ENCODE measurements at regions not wholly inside any gene's neighbourhood (a gene's known extent, or its start where the extent isn't known, plus 50 kb on each side); places are given as distances from the start of the nearest gene placed in this dataset.
A peak's percentile ranks its signal among the peaks of the same experiment; 100 is the strongest.

DNA sequence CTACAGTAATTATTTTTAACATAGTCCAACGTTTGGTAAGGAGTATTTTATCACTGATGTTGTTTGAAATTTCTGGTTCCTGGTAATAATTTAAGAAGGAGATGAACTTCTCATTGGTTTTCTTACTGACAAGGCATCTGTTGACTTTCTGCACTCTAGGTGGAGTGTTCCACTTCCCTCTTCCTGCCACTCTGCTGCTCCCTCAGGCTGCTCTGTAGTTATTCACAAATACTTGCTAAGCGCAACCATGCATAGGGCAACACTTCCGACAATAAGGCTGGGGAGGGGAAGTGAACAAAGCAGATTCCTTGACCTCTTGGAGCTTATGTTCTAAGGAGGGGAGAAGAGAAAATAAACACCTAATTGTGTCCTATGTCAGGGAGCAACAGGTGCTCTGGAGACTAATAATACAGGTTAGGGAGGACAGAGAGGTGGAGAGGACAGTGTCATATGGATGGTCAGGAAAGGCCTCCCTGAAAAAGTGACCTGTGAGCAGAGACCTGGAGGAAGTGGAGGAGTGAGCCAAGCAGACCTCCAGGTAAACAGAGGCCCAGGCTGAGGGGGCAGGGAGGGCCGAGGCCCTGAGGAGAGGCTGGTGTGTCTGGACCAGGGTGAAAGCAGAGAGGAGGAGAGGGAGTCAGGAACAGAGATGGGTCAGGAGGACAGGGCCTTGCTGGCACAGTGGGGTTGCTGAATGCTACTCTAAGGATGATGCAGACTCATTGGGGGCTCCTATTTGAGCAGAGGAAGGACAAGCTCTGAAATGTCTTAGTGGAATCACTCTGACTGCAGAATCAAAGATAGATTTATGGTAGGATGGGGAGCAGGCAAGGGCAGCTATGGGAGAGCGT is 134.8 kb upstream of the SLC24A3 start:
- DNase-seq (ENCODE audit: low spot score), result no peak

DNA sequence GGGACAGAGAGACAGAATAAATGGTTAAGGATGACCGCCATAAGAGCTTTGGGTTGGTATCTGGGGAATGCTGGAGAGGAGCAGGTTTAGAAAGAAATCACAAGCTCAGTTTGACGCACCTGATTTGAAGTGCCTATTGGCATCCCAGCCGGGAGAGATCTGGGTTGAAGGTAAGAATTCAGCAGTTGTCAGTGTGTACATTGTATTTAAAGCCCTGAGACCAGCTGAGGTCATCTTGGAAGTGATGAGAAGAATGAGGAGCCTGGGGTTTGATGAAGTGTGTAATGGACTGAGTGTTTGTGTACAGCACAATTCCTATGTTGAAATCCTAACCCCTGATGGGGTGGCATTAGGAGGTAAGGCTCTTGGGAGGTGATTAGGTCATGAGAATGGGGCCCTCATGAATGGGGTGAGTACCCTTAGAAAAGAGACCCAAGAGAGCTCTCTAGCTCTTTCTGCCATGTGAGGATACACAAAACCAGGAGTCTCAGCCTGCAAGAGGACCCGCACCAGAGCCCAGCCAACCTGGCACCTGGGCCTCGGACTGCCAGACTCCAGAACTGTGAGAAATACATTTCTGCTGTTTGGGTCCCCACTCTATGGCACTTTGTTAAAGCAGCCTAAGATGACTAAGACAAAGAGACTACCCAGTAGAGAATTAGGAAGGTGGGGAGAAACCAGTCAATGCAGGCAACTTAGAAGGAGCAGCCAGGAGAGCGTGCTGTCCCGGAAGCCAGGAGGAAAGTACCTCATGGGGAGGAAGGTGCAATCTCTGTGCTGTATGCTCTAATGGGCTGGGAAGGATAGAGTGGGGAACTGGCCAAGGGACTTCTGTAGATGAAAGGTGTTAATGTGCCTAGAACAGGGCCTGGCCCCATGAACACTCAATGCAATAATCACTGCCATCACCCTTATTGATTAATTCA is 133.7 kb upstream of the SLC24A3 start:
- no peak for DNase-seq (ENCODE audit: low spot score)

DNA sequence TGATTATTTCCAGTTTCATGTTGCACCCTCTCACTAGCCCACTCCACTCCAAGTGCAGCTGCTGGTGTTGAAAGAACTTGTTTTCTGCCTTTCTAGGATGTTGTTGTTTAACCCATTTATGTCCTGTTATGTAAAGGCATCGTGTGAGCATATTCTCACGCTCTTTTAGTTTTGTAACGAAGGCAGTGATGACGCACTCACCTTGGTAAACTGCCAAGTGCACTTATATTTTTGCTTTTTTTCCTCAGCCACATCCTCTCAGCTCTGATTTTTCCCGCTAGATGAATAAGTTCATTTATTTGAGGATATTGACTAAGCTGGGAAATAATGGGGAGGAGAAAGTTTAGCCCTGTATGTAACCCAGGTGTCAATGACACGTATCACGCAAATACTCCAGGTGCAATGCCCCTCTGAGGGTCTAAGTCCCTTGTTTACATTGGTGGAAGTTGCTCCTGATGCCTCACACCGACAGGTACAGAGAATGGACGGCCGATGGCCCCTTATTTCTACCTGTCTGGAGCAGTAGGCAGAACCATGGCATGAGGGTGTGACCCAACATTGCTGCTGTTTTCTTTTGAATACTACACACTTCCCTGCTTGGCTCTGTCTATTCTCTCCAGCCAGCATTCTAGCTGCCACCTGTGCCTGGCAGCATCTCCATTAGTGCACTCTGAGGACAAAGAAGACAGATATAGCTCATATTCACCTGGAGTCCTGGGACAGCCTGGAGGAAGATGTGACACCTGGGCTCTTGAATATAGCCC is 132.7 kb upstream of the SLC24A3 start:
- DNase-seq (ENCODE audit: low spot score), result no peak

DNA sequence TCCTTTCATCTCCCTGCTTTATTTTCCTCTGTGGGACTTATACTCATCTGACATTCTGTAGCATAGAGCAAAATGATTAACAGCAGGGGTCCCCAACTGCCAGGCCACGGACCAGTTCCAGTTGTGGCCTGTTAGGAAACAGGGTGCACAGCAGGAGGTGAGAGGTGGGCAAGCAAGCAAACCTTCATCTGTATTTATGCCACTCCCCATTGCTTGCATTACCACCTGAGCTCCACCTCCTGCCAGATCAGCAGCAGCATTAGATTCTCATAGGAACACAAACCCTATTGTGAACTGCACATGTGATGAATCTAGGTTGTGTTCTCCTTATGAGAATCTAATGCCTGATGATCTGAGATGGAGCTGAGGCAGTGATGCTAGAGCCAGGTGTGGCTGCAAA is 130.5 kb upstream of the SLC24A3 start:
- no peak for DNase-seq (ENCODE audit: low spot score)

DNA sequence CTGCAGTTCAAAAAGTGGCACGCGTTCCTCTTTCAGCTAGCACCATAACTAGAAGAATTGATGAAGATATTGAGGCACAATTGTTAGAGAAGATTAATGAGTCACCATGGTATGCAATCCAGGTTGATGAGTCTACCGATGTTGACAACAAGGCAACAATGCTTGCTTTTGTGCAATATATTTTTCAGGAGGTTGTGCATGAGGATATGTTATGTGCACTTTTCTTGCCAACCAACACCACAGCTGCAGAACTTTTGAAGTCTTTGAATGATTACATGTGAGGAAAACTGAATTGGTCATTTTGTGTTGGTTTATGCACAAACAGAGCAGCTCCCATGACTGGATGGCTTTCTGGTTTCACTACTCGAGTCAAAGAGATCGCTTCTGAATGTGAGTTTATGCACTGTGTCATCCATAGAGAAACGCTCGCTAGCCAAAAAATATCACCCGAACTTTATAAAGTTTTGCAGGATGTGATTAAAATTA is 129.3 kb upstream of the SLC24A3 start:
- DNase-seq (ENCODE audit: low spot score), result no peak

DNA sequence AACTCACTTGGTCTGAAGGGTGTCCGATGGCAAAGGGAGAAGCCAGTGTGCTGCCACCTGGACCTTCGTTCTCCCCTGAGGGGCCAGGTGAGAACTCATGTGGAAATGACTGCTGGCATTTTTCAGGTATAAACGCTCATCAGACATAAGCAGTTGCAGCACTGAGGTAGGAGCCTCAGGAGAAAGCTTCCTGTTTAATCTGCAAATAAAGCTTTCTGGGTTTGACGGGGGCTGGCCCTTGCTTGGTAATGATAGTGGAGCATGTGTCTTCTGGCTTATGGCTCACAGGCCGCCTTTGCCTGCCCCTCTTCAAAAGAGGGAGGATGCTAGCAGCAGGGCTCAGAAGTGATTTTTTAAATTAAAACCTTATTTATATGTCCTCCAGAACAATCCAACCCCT is 122.1 kb upstream of the SLC24A3 start:
- DNase-seq (ENCODE audit: low spot score), result no peak

DNA sequence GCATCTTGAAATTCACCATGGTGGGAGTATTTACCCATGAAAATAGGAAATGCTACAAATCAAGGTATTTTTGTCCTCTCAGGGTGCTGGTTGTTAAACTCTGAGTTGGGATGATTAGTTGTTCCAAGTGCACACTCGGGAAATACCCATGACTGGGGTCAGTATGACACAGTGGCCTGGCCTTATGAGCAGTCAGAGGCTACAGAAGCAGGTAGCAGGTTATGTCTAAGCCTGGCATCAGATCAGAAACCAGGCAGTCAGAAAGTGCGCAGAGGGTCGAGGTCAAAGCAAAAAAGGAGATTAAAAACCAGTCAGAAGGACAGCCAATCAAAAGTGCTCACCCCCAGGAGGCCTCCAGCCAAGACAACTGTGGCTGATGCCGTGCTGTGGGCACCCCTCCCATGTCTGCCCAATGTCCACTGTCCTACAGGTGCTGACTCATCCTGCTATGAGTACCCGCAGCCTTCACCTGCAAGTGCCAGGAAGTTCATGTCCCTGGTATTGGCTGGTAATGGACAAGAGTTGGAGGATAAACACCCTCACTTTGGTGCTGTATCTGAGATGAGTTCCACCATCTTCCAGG is 117.4 kb upstream of the SLC24A3 start:
- DNase-seq (ENCODE audit: low spot score), result no peak

DNA sequence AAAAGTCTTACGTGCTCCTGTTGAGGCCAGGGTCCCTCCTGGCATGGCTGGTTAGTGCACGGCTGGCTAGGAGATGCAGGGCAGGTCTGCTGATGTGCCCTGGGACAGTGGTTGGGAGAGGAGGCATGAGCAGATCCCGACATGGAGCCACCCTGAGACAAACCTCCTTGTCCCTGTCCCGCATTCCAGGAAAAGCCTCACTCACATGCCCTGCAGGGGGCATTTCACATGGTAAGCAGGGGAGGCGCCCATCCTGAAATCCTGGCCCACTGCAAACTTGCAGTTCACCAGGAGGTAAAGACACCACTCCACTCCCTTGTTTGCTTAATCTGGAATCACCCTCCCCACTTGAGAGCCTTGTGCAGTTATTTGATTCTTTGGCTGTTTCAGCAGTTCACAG is 116.7 kb upstream of the SLC24A3 start:
- DNase-seq (ENCODE audit: low spot score), result no peak

DNA sequence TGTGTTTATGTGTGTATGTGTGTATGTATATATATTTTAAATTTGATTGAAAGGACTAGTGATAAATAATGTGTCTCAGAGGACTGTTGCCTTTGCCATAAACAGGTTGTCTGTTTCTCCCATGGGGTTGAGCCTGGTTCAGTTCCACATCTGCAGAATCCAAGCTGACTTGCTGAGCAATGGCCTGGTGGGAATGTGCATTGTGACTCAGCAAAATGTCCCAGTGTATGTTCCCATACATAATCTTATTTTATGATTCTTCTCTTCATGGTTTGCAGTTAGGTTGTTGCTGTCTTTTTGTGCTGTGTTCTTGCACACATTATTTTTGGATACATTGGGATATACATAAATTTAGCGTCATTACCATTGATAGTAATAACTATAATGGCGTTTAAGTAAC is 115.6 kb upstream of the SLC24A3 start:
- DNase-seq (ENCODE audit: low spot score), result peak; percentile 5

DNA sequence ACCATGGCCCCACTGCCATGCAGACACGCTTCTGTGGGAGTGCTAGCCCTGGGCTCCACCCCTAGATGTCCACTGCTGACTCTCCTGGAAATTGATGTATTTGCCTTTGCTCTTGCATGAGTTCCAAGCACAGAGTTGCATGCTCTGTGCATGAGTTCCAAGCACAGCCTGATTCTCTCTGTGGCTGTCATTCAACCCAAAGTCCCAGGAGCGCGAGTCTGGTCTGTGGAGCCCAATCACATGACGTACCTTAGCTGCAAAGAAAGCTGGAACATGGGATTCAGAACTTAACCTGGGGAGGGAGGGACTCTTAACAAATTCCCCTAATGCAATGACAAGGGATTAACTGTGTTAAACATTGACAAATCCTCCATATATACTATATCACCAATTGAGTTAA is 114.3 kb upstream of the SLC24A3 start:
- no peak for DNase-seq (ENCODE audit: low spot score)

DNA sequence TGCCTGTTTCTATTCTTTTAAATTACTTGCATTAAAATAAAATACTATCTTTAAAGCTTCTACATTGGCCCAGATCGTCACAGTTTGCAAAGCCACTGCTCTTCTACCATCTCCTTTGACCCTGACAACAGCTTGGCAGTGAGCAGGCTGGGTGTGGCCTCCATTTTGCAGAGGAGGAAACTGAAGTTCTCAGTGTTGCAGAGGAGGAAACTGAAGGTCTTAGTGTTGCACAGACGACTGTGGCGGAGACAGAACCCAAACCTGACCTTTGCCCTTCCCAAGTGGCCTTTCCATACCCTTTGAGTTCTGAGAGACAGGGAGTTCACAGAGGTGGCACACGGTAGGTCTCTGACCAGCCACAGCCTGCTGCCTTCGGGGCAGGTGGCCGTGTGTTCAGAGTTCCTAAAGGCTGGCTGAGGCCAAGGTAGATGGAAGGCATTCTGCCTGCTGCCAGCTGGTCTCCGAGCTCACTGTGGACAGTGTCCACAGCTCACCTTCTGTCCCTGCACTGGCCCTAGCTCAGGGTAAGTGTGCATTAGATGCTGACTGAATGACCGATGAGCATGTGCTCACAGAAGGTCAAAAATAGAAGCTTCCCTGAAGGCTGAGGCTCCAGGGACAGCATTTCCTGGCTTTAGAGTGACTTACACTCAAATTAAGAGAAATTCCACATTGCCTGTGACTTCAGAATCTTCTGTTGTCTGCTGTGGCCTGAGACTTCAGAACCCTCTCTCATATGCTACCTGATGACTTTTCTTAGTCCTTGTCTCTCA is 113.5 kb upstream of the SLC24A3 start:
- DNase-seq (ENCODE audit: low spot score), result no peak

DNA sequence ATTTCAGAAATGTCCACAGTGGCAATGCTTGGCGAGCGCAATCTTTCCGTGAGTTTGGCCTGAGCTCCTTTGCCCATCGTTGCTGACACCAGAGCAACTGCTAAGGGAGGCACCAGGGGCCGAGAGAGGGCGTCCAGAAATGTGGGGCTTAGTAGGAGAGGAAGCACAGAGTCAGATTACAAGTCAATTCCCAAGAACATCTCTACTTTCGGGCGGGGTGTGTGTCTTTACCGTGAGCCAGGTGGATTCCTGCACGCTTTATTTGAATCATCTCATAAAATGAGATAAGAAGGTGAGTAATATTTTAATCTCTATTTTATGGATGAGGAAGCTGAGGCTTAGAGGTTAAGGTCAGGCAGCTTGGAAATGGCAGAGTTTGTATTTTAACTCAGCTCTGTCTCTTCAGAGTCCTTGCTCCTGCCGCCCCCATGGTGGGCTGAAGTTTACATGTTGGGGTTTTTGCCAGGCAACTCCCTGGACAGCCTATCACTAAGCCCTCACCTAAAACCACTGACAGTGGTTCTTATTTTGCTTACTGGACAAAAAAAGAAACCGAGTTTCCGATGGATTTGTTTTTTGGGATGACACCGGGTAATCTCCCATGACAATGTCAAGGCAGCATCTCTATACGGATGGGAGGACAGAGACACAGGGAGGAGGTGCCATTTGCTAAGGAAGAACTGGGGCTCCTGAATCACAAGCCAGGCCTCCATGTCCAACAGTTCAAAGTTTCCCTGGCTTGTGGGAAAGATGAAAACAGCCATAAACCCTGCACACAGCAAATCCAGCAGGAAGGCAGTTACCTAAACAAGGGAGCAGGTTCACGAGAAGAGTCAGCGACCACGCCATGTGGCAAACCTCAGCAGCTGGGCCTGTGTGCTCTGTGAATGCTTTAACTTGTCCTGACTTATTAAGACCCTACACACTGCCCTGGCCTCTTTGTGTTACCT is 112.6 kb upstream of the SLC24A3 start:
- peak; percentile 28 for DNase-seq (ENCODE audit: low spot score)

DNA sequence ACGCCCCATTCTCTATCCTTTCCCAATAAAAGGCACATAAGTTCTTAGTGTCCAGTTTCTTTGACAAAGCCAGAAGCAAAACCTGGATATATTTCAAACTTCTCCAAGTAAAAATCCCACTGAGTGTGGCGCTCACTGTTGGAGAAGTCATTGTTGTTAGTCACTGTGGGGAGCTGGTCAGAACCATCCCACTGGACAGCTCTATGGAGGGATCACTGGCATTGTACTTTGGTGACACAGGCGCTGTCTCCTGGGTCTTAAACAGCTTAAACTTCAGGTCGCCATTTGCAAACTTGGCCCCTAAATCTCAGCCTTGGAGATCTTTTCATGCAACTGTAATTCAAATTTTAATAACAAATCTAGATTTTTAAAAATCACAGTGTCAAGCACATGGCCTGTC is 111.5 kb upstream of the SLC24A3 start:
- DNase-seq (ENCODE audit: low spot score), result no peak

DNA sequence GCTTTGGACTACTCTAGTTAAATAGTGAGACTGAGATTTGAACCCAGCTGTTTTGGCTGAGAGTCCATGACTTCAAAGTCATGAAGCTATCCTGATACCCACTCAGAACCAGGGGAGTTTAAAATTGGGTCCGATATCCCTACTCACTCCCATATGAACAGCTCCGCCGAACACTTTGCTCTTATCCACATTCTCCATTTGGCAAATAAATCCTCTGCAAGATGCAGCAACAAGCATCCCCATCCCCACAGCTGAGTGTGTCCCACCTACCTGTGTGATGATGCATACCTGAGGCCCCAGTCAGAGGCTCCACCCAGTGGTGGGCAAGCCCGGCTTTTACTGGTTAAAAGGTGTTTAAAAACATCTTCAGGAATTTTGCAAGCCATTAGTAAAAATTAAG is 108.3 kb upstream of the SLC24A3 start:
- DNase-seq (ENCODE audit: low spot score), result no peak

DNA sequence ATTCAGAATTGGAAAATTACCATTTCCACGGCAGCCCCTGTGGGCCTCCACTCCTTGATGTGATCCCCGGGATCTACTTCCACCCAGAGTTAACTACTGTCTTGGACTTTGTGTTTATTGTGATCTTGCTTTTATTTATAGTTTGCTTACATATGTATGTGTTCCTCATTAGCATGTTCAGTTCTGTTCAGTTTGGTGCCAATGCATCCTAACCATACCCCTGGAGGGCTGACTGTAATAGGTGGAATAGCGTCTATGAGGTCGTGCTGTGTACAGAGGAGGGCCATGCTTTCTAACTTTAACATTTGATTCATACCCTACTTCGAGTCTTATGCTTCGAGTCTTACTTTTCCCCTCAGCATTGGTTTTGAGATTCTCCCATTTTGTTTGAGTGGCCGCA is 104.3 kb upstream of the SLC24A3 start:
- no peak for DNase-seq (ENCODE audit: low spot score)

DNA sequence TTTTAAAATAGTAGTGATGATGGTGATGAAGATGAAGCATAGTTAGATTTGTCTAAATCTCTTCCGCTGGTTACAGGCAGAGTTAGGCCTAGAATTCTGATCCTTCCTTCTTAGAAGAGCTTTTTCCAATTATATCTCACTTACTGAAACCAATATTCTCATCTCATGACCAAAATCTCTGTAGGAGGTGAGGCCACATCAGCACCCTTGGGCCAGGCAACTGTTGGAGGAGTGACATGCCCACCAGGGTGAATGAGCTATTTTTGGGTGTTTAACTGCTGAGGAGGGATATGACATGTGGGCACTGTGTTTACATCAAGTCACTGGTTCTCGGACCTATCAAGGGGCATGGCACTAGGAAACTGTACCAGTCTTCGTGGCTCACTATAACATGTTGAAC is 102.2 kb upstream of the SLC24A3 start:
- no peak for DNase-seq (ENCODE audit: low spot score)

DNA sequence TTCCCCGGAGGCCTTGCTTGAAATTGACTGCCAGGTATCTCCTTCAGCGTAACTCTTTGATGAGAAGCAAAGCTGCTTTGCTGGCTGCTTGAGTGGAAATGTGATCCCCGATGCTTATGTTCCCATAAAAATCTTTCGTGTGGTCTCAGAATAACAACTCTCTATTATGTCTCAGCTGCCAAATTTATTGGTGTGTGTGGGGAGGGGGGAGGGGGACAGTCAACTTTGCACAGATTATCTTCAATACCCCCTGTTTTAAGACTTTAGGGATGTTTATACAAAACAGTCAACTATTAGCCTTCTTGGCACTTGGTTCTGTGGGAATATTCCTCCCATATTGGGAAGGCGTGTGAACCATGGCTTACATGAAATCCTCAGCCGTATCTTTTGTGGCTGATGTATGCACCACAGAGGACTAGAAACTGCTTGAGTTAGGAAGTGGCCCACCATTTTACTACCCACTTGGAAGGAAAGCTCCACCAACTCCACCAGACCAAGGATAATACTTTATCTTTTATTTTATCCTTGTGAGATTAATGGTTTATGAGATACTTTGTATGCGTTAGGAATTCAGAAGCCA is 101.5 kb upstream of the SLC24A3 start:
- DNase-seq (ENCODE audit: low spot score), result no peak

DNA sequence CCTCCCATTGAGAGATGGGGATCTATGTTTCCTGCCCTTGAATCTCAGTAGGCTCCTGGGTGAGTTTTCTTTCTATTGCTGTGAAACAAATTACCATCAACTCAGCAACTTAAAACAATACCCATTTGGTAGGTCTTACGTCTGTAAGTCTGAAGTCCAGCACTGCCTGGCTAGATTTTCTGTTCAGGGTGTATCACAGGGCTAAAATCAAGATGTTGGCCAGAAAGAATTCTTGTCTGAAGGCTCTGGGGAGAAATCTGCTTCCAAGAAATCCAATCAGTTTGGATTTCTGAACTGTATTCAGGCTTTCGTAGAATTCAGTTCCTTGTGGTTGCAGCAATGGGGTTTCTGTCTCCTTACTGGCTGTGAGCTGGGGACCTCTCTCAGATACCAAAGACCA is 99.6 kb upstream of the SLC24A3 start:
- DNase-seq (ENCODE audit: low spot score), result no peak

DNA sequence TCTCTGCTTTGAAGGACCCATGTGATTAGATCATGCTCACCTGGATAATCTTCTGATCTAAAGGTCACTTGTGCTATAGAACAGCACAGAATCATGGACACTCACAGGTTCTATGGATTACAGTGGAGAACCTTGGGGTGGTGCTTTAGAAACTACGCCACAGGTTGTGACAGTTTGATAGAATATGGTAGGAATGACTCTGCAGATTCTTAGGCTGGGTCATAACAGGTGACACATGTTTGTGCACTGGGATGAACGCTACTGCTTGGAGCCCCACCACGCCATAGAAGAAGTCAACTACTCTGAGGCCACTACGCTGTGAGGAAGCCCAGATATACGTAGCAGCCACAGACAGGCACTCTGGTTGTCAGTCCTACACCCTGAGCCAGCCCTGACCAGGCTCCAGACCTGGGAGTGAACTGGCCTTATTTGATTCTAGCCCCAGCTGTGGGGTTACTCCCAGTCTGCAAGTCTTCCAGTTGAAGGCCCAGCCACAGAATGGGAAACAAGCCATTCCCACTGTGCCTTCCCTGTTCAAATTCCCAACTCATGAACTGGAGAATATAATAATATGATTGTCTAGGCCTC is 99.0 kb upstream of the SLC24A3 start:
- DNase-seq (ENCODE audit: low spot score), result no peak
